ENCODE measurements at regions not wholly inside any gene's neighbourhood (a gene's known extent, or its start where the extent isn't known, plus 50 kb on each side); places are given as distances from the start of the nearest gene placed in this dataset.
A peak's percentile ranks its signal among the peaks of the same experiment; 100 is the strongest.

GRCh38 chr4:107166181-107166580, 130.1 kb upstream of the DKK2 start:
- no peak for DNase-seq (ENCODE audit: low read depth, low spot score)

- DNase-seq (ENCODE audit: low read depth, low spot score), result no peak
Measured at GRCh38 chr4:107164962-107165475, 128.9 kb upstream of the DKK2 start.

GRCh38 chr4:107156443-107156842, 120.3 kb upstream of the DKK2 start:
- DNase-seq (ENCODE audit: low read depth, low spot score), result no peak

- DNase-seq (ENCODE audit: low read depth, low spot score), result no peak
Measured at GRCh38 chr4:107155366-107155765, 119.3 kb upstream of the DKK2 start.

GRCh38 chr4:107153956-107154355, 117.8 kb upstream of the DKK2 start:
- DNase-seq (ENCODE audit: low read depth, low spot score), result peak; percentile 64

- no peak for DNase-seq (ENCODE audit: low read depth, low spot score)
Measured at GRCh38 chr4:107153228-107153627, 117.1 kb upstream of the DKK2 start.

GRCh38 chr4:107151173-107151572, 115.1 kb upstream of the DKK2 start:
- DNase-seq (ENCODE audit: low read depth, low spot score), result no peak

GRCh38 chr4:107148904-107149303, 112.8 kb upstream of the DKK2 start:
- peak; percentile 41 for DNase-seq (ENCODE audit: low read depth, low spot score)

- DNase-seq (ENCODE audit: low read depth, low spot score), result no peak
Measured at GRCh38 chr4:107147873-107148272, 111.8 kb upstream of the DKK2 start.

GRCh38 chr4:107138433-107138832, 102.3 kb upstream of the DKK2 start:
- no peak for DNase-seq (ENCODE audit: low read depth, low spot score)

GRCh38 chr4:107133965-107134653, 98.0 kb upstream of the DKK2 start:
- DNase-seq (ENCODE audit: low read depth, low spot score), result no peak

GRCh38 chr4:107131295-107131694, 95.2 kb upstream of the DKK2 start:
- DNase-seq (ENCODE audit: low read depth, low spot score), result no peak

GRCh38 chr4:107130157-107130556, 94.0 kb upstream of the DKK2 start:
- DNase-seq (ENCODE audit: low read depth, low spot score), result no peak

GRCh38 chr4:107129611-107130010, 93.5 kb upstream of the DKK2 start:
- no peak for DNase-seq (ENCODE audit: low read depth, low spot score)

GRCh38 chr4:107129076-107129475, 93.0 kb upstream of the DKK2 start:
- no peak for DNase-seq (ENCODE audit: low read depth, low spot score)

- DNase-seq (ENCODE audit: low read depth, low spot score), result no peak
Measured at GRCh38 chr4:107128116-107128515, 92.0 kb upstream of the DKK2 start.

GRCh38 chr4:107125496-107125895, 89.4 kb upstream of the DKK2 start:
- no peak for DNase-seq (ENCODE audit: low read depth, low spot score)

- no peak for DNase-seq (ENCODE audit: low read depth, low spot score)
Measured at GRCh38 chr4:107122736-107123135, 86.6 kb upstream of the DKK2 start.

GRCh38 chr4:107120661-107121060, 84.5 kb upstream of the DKK2 start:
- DNase-seq (ENCODE audit: low read depth, low spot score), result no peak

GRCh38 chr4:107117726-107118125, 81.6 kb upstream of the DKK2 start:
- DNase-seq (ENCODE audit: low read depth, low spot score), result no peak

GRCh38 chr4:107115185-107115847, 79.2 kb upstream of the DKK2 start:
- peak; percentile 36 for DNase-seq (ENCODE audit: low read depth, low spot score)

- DNase-seq (ENCODE audit: low read depth, low spot score), result no peak
Measured at GRCh38 chr4:107114059-107114458, 77.9 kb upstream of the DKK2 start.

- no peak for DNase-seq (ENCODE audit: low read depth, low spot score)
Measured at GRCh38 chr4:107098401-107098800, 62.3 kb upstream of the DKK2 start.

All from smooth muscle cell of the brain vasculature (primary cell).